GM19025 (cell line): ENCODE measurements at regions not wholly inside any gene's neighbourhood (a gene's known extent, or its start where the extent isn't known, plus 50 kb on each side); places are given as distances from the start of the nearest gene placed in this dataset.

Experiments used
- ATAC-seq: cut with Tn5 transposase; IDR thresholded peaks from one replicate; pipeline ENCODE4 v1.9.1; 2021; ENCODE audit warnings: mild to moderate bottlenecking, low read depth, moderate library complexity; ENCODE audit not compliant: unreplicated experiment

DNA sequence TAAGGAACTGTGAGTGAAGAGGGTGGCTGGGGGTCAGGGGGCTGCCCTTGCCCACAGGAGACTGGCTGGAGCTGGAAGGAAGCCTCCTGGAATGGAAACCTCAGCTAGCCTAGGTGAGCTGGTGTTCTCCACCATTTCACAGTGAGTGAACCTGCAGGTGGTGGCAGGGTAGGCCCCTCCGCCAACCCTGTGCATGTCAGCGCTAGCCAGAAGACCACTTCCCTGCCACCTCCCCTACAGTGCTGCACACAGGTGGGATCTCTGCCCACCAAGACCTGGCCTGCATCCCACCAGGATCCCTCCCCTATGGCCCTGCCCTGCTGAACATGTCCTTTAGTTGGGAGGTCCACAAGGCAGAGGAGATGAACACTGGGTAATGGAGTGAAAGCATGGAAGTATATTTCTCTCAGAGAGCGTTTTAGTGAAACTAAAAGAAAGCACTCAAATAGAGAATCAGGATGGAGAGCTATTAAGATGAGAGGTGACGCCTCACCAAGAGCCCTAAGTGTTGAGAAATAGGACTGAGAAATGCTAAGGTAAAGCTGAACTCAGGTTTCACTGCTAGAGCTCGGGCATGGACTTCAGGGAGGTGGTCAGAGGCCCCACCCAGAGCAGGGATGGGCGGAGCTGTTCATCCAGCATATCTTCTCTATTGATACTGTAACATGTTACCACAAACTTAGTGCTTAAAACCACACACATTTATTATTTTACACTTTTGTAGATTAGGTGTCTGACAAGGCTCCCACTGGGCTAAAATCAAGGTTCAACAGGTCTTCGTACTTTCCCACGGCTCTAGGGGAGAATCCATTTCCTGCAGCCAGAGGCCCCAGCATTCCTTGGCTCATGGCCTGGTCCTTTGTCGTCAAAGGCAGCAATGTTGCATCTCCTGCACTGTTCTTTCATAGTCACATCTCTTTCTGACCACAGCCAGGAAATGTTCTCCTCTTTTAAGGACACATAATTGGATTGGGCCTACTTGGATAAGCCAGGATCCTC lies 83.2 kb downstream of the DIRAS2 start:
- no peak for ATAC-seq
